Skeletal muscle tissue (tissue), 3 donors: ENCODE measurements at regions not wholly inside any gene's neighbourhood (a gene's known extent, or its start where the extent isn't known, plus 50 kb on each side); places are given as distances from the start of the nearest gene placed in this dataset.

Experiments used
- H3K27ac ChIP-seq: one replicate; pipeline ENCODE4 v1.7.0; 2013; ENCODE audit warnings: mild to moderate bottlenecking, low read depth, low read length, inconsistent platforms
- H3K27me3 ChIP-seq, 3 donors: one replicate each; pipeline ENCODE4 v1.7.0; 2013; ENCODE audit warnings: low read length in 3 of 3; ENCODE audit not compliant: control insufficient read depth in 3 of 3, insufficient read depth in 3 of 3
- H3K36me3 ChIP-seq, 3 donors: one replicate each; pipeline ENCODE4 v1.7.0; 2013; ENCODE audit warnings: low read length in 3 of 3; ENCODE audit not compliant: control insufficient read depth in 3 of 3, insufficient read depth in 3 of 3
- H3K4me1 ChIP-seq, 3 donors: one replicate each; pipeline ENCODE4 v1.7.0; 2013; ENCODE audit warnings: low read length in 3 of 3, mild to moderate bottlenecking in 3 of 3; ENCODE audit not compliant: control insufficient read depth in 3 of 3, insufficient read depth in 3 of 3
- H3K4me3 ChIP-seq, 3 donors: one replicate each; pipeline ENCODE4 v1.7.0; 2013; ENCODE audit warnings: low read length in 3 of 3
- H3K9ac ChIP-seq, 3 donors: one replicate each; pipeline ENCODE4 v1.7.0; 2013; ENCODE audit warnings: low read length in 3 of 3, mild to moderate bottlenecking in 3 of 3, moderate library complexity in 2 of 3, low read depth in 1 of 3
- H3K9me3 ChIP-seq, 3 donors: one replicate each; pipeline ENCODE4 v1.7.0; 2013; ENCODE audit warnings: low read length in 3 of 3; ENCODE audit not compliant: control insufficient read depth in 3 of 3
- donor health status: Osteomylitis.

GRCh38 chr4:149269835-149270234, 545.8 kb downstream of the IQCM start:
- Histone ChIP-seq H3K36me3 (no peaks in the 10 kb centered on the region), H3K9ac (no peak overlapping the region), H3K27me3 (no peaks in the 10 kb centered on the region), H3K4me1 (no peaks in the 10 kb centered on the region), H3K9me3 (peaks cover 0 to under 1% (median 0%) of the 10 kb centered on the region in 3 donors), H3K4me3 (no peak overlapping the region), H3K27ac (no peak overlapping the region)

GRCh38 chr4:149266301-149266700, 549.3 kb downstream of the IQCM start:
- no peaks in the 10 kb centered on the region for H3K27me3 ChIP-seq
- H3K4me3 ChIP-seq: no peak overlapping the region
- H3K36me3 ChIP-seq: no peaks in the 10 kb centered on the region
- no peaks in the 10 kb centered on the region for H3K4me1 ChIP-seq
- no peak overlapping the region for H3K9ac ChIP-seq
- H3K27ac ChIP-seq: no peak overlapping the region
- H3K9me3 ChIP-seq: no peaks in the 10 kb centered on the region

GRCh38 chr4:149265645-149266044, 550.0 kb downstream of the IQCM start:
- no peaks in the 10 kb centered on the region for H3K27me3 ChIP-seq
- H3K9me3 ChIP-seq: no peaks in the 10 kb centered on the region
- no peak overlapping the region for H3K4me3 ChIP-seq
- no peaks in the 10 kb centered on the region for H3K4me1 ChIP-seq
- no peak overlapping the region for H3K9ac ChIP-seq
- H3K36me3 ChIP-seq: no peaks in the 10 kb centered on the region
- no peak overlapping the region for H3K27ac ChIP-seq

GRCh38 chr4:149264093-149264733, 551.4 kb downstream of the IQCM start:
- Histone ChIP-seq H3K36me3 (no peaks in the 10 kb centered on the region), H3K4me3 (no peak overlapping the region), H3K4me1 (no peaks in the 10 kb centered on the region), H3K9ac (no peak overlapping the region), H3K27me3 (no peaks in the 10 kb centered on the region), H3K9me3 (no peaks in the 10 kb centered on the region), H3K27ac (no peak overlapping the region)

GRCh38 chr4:149248191-149248764, 567.4 kb downstream of the IQCM start:
- H3K4me3 ChIP-seq: no peak overlapping the region
- no peak overlapping the region for H3K9ac ChIP-seq
- no peaks in the 10 kb centered on the region for H3K9me3 ChIP-seq
- no peaks in the 10 kb centered on the region for H3K36me3 ChIP-seq
- H3K27me3 ChIP-seq: no peaks in the 10 kb centered on the region
- no peaks in the 10 kb centered on the region for H3K4me1 ChIP-seq
- H3K27ac ChIP-seq: no peak overlapping the region

GRCh38 chr4:149247164-149247563, 568.5 kb downstream of the IQCM start:
- Histone ChIP-seq H3K27me3 (no peaks in the 10 kb centered on the region), H3K27ac (no peak overlapping the region), H3K4me1 (no peaks in the 10 kb centered on the region), H3K9ac (no peak overlapping the region), H3K4me3 (no peak overlapping the region), H3K9me3 (no peaks in the 10 kb centered on the region), H3K36me3 (no peaks in the 10 kb centered on the region)

- no peaks in the 10 kb centered on the region for H3K27me3 ChIP-seq
- no peak overlapping the region for H3K9ac ChIP-seq
- no peak overlapping the region for H3K27ac ChIP-seq
- no peaks in the 10 kb centered on the region for H3K9me3 ChIP-seq
- H3K4me1 ChIP-seq: no peaks in the 10 kb centered on the region
- no peaks in the 10 kb centered on the region for H3K36me3 ChIP-seq
- no peak overlapping the region for H3K4me3 ChIP-seq
Measured at GRCh38 chr4:149245333-149245732, 570.3 kb downstream of the IQCM start.

- Histone ChIP-seq H3K36me3 (no peaks in the 10 kb centered on the region), H3K9ac (no peak overlapping the region), H3K27me3 (no peaks in the 10 kb centered on the region), H3K9me3 (no peaks in the 10 kb centered on the region), H3K4me1 (no peaks in the 10 kb centered on the region), H3K27ac (no peak overlapping the region), H3K4me3 (no peak overlapping the region)
Measured at GRCh38 chr4:149238097-149238496, 577.5 kb downstream of the IQCM start.

- Histone ChIP-seq H3K9me3 (no peaks in the 10 kb centered on the region), H3K27ac (no peak overlapping the region), H3K4me3 (no peak overlapping the region), H3K9ac (no peak overlapping the region), H3K36me3 (no peaks in the 10 kb centered on the region), H3K4me1 (no peaks in the 10 kb centered on the region), H3K27me3 (no peaks in the 10 kb centered on the region)
Measured at GRCh38 chr4:149234798-149235197, 580.8 kb downstream of the IQCM start.

GRCh38 chr4:149223659-149224058, 592.0 kb downstream of the IQCM start:
- no peaks in the 10 kb centered on the region for H3K27me3 ChIP-seq
- H3K9ac ChIP-seq: no peak overlapping the region
- no peaks in the 10 kb centered on the region for H3K36me3 ChIP-seq
- no peak overlapping the region for H3K27ac ChIP-seq
- H3K4me1 ChIP-seq: no peaks in the 10 kb centered on the region
- no peak overlapping the region for H3K4me3 ChIP-seq
- H3K9me3 ChIP-seq: peaks cover 2 to 5% (median 5%) of the 10 kb centered on the region in 3 donors
